ENCODE measurements at regions not wholly inside any gene's neighbourhood (a gene's known extent, or its start where the extent isn't known, plus 50 kb on each side); places are given as distances from the start of the nearest gene placed in this dataset.
"Not testable (repeated sequence)": the region's sequence is repeated elsewhere in the genome, so short reads cannot be mapped to it uniquely, and the experiment has no call there.

- no peak for DNase-seq
Measured at GRCh38 chr5:174516741-174517140, 207.6 kb upstream of the MSX2 start.

DNA sequence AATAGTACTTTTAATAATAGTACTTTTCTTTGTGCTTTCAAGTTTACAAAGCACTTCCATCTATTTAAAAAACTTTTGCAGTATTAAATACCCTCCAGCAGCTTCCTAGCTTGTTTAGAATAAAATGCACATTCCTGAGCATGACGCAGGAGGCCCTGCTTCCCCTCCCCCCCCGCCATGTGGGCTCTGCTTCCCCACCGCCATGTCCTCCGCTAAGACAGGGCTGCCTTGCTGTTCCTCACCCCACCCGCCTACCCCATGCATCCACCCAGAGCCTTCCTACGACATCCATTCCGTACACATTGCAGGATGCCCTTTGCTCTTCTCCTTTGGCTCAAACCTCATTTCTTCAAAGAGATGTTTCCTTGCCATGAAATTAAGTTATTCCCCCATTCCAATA is 205.9 kb upstream of the MSX2 start:
- DNase-seq, result no peak

DNA sequence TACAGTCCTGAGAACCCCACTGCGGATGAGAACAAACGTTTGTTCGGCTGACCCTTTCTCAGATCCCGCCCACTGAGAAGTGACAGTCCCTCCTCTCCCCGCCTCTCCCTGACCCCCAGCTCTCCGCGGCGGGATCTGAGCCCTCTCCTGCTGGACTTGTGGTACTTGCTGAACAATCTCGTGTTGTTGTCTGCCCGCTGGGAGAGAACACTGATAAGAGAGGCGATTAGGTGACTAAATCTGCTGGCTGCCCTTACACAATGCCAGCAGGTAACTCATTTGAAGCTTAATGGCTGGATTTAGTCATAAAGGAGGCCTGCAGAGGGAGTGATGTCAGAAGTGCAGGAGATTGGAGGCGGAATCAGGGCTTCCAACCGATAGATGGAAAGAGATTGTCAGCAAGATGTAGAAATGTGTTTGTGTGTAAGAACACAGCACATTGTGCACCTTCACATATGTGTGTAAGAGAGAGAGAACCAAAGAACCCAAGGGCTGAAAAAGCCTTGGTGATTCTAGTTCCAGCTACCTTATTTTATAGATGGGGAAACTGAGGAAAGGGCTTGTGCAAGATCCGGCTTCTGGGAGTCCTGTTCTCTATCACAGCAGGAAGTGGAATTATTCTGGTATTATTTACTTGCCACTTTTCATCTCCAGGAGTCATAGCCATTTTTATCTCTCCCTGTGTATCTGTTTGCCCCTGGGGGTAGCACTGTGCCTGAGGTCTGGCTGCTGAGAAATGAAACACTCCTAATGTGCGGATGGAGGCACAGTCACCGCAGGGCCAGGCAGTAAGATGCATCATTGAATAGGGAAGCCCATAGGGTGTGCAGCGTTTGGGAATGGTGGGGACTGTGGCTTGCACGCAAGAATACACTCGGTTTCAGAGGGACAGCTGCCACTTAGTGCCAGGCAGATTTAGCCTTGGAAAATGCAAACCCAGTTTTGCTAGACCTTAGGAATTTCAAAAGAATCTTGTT is 203.7 kb upstream of the MSX2 start:
- peak in 10 of 51 donors; percentile 7 to 39 (median 14) for DNase-seq

- no peak for DNase-seq
Measured at GRCh38 chr5:174521449-174521848, 202.9 kb upstream of the MSX2 start.

DNA sequence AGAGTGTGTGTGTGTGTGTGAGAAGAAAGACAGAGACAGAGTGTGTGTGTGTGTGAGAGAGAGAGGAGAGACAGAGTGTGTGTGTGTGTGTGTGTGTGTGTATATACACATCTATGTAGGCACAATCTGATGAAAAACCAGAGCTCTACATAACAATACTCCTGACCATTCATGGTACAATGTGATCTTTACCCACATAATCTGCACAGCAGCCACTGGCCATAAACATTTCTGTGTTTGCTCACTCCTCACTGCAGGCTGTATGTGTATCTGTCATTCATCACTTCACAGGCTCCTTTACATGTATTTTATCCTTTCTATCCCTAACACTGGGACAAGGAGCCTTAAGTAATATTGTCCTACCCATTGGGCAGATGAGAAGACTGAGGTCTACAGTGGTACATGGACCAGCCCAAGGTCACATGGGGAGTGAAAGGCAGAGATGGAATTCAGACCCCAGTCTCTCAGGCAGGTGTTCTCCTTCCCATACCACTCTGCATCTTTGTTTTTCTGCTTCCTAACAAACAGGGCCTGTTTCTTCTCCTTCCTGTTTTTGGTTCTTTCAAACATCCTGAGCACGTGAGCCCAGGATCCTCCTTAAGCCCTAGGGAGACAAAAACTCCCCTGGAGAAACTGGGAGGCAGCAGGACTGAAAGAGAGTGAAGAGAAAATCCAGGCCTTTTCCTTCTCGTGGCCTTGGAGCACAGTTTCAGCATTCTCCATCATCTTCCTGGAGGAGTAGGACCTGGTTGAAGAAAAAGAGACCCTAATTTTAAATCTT is 201.7 kb upstream of the MSX2 start:
- no peak for DNase-seq

GRCh38 chr5:174523311-174524071 is 200.9 kb upstream of the MSX2 start:
- no peak for DNase-seq

- DNase-seq, result no peak
Measured at GRCh38 chr5:174524351-174524750, 200.0 kb upstream of the MSX2 start.

DNA sequence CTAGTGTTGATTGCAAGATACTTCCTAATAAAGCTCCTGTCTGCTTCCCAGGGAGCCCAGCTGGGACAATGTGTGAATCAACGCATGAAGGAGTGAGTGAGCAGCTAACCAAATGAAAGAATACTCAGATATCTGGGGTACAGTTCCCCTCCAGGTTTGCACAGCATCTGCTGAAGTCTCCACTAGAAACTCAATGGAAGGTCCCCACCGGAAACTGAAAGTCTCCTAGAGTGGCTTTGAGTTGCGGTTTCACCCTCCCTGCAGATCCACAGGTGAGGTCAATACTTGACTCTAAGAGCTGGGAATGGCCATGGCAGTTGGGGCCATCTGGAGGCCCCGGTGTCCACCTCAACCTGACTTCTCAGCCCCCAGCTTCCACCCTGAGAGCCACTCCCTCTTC is 198.2 kb upstream of the MSX2 start:
- no peak for DNase-seq

DNA sequence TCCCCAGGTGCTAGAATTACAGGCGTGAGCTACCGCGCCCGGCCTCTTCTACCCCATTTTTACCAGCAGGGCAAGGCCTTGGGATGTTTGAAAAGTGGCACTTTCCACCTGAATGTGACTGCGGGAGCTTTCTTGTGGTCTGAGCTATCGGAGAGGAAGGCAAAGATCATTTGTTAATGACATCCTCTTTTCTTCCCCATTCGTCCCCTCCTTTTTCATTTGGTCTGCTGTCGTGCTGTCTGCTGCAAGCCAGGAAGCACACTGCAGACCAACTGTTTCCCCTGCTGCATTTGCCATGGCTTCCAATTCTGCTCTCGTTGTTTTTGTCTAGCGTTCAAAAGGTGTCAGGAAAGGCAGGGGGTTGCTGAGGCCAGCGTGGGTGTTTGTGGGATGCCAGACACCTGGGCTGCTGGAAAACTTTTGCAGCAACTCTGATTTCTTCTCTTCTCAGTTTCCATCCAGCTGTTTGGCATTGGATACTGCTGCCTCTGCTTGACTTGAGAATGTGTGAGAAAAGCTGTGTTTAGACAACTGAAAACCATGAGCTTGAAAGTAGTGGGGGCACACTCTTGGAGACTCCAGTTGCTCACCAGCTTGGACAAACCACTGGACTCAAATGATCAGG is 196.4 kb upstream of the MSX2 start:
- no peak for DNase-seq

- DNase-seq, result no peak
Measured at GRCh38 chr5:174528821-174529544, 195.4 kb upstream of the MSX2 start.

GRCh38 chr5:174529925-174530681 is 194.3 kb upstream of the MSX2 start:
- no peak for DNase-seq

DNA sequence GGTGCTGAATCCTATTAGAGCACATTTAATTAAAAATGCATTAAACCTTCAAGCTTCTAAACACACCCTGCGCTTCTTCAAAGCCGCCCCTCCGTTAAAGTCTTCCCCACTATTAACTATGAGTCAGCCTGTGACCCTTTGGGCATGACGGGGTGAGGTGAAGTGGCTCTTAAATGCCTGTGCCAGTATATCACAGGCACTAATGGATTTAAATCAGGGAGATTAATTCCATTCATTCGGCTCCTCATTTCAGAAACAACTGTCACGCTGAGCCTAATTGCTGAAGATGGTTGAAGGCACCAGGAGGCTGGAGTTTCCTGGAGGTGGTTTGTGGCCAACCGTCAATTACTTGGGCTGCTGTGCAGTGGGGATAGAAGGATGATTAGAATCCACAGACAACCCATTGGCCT is 192.6 kb upstream of the MSX2 start:
- DNase-seq, result no peak

DNA sequence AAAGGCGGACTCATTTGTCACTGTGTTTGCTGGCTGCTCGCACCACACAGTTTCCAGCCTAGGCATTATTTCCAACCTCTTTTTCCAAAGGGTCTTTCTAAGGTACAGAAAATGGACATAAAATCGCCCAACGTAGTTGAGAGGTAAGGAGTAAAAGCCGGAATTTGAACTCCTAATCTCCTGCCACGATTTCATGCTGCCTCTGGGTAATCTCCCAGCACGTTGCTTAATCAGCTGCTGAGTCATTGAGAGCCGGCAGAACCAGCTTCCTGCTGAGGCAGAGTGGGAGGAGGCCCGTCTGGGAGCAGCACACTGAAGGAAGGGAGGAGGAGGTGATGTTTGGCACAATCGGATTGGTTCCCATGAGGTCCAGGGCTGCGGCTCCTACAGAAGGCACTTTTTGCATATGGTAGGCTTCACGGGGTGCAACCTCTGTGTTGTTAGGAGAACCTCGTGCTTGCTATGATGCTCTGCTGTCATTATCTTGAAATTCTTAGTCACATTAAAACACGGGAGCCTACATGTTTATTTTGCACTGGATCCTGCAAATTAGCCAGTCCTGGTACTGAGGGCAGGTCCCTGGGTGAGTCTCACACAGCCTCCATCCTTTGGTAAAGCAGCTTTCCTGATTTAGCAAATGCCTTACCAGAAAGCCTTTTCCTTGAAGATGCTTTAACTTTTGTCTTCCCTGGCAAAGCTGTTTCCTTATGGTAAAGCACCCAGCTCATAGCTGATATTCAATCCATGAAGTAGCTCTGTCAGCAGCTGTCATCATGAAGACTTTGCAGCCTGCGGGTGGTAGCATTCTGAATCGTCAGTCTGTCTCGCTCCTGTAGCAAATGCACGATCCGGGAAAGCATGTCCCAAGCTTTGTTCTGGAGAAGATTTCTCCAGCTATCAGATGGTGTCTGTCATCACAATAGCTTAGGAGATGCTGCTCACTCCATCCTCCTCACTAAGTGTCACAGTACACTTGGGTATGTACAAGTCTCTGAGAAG is 191.6 kb upstream of the MSX2 start:
- peak in 24 of 51 donors; percentile 4 to 73 (median 17) for DNase-seq

DNA sequence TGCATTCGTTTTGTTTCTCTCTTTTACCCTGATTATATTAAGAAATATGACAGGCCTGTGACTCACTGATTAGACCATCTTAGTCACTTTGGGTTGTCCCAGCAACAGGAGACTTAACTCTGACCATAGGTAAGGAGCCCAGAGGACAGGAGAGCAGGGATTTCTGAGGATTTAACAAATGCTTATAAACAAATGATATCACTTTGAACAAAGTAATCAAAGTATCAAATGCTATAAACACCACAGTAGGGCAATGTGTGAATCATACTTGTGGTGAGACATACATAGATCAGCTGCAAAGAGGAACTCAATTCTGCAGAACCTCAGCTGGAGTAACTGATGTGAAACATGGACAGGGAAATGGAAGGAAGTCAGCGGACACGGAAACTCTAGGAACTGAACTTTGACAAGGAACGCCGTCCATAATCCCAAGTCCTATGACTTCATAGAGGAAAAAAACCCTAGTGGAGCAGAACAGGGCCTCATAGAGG is 190.6 kb upstream of the MSX2 start:
- no peak for DNase-seq

GRCh38 chr5:174535669-174536068 is 188.7 kb upstream of the MSX2 start:
- no peak for DNase-seq

- DNase-seq, result not testable (repeated sequence)
Measured at GRCh38 chr5:174539823-174540222, 184.6 kb upstream of the MSX2 start.

GRCh38 chr5:174542037-174542436 is 182.3 kb upstream of the MSX2 start:
- no peak for DNase-seq

DNA sequence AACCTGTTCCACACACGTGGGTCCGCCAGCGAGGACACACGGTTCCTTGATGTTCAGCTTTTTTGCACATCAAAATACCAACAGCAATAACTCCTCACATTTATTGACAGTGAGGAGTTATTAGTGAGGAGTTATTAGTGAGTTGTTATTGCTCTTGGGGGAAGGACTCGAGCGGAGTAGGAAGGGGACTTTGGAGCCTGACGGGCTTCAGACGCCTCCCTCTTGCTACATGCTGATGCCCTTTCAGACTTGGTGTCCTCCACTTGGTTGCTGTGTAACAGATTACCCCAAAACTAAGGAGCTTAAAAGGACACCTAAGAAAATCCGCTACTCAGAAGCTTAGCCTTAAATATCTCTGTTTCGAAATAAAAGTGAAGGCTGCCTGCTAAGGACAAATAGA is 181.9 kb upstream of the MSX2 start:
- DNase-seq, result no peak

Data from hypothalamus (tissue), 51 donors.